ENCODE measurements at regions not wholly inside any gene's neighbourhood (a gene's known extent, or its start where the extent isn't known, plus 50 kb on each side); places are given as distances from the start of the nearest gene placed in this dataset.

DNA sequence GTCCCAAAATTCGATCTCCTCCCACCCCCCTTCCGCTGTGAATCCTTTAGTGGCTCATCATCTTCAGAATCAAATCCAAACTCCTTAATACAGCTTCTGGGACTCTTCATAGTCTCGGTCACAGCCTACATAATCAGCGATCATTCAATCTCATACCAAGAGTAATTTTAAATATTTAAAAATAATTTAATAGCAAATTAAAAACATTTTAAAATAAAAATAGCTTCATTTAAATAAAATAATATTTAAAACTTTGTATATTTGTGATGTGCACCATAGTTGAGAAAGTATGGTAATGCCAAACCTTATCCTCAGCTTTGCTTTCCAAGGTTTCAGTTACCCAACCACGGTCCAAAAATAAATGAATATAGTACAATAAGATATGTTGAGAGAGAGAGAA, 70.0 kb upstream of the NR3C1 start:
- no peak for DNase-seq
- no peak overlapping the region for H3K4ac ChIP-seq (ENCODE audit: low read depth, low read length)
- H2BK5ac ChIP-seq (ENCODE audit: insufficient read length, low read length): no peak overlapping the region
- H4K91ac ChIP-seq (ENCODE audit: insufficient read length, low read depth, low read length): no peak overlapping the region
- no peak overlapping the region for H4K8ac ChIP-seq (replicated peaks; ENCODE audit: insufficient read length, low read depth, low read length)
- no peaks in the 10 kb centered on the region for H3K79me1 ChIP-seq (ENCODE audit: insufficient read depth, low read depth, low read length, poor library complexity, severe bottlenecking)
- no peak overlapping the region for H3K56ac ChIP-seq (ENCODE audit: insufficient read length, low read depth, low read length)
- H2BK12ac ChIP-seq (ENCODE audit: insufficient read length, low read depth, low read length): no peak overlapping the region
- no peaks in the 10 kb centered on the region for H3K9me3 Mint-ChIP-seq
- no peak overlapping the region for H2BK120ac ChIP-seq (ENCODE audit: low read depth, low read length, poor library complexity, severe bottlenecking)
- no peak overlapping the region for H2AK5ac ChIP-seq (ENCODE audit: insufficient read length, low read length)
- H3K36me3 Mint-ChIP-seq (ENCODE audit: insufficient read depth in 1 of 3, low read depth in 3 of 3): no peaks in the 10 kb centered on the region
- no peak overlapping the region for H3K23ac ChIP-seq (ENCODE audit: insufficient read length, low read depth, low read length)
- no peaks in the 10 kb centered on the region for H3K27me3 ChIP-seq (ENCODE audit: insufficient read depth, low read length)
- no peak overlapping the region for H3K4me2 ChIP-seq (ENCODE audit: insufficient read depth, insufficient read length, low read length)
- H3K9ac ChIP-seq (ENCODE audit: extremely low read depth, insufficient read length, low read length): no peak overlapping the region
- no peak overlapping the region for H3T11ph ChIP-seq (ENCODE audit: low read length)
- H3K9me3 ChIP-seq (ENCODE audit: control insufficient read depth, low read depth, low read length): no peaks in the 10 kb centered on the region
- no peaks in the 10 kb centered on the region for H3K4me1 ChIP-seq (ENCODE audit: insufficient read depth, low read length)
- H3K27ac ChIP-seq (ENCODE audit: insufficient read length, low read depth, low read length): no peak overlapping the region
- H3K23me2 ChIP-seq (ENCODE audit: insufficient read length, low read depth, low read length, poor library complexity, severe bottlenecking): no peaks in the 10 kb centered on the region
- no CpG with 5 or more reads among the region's 5 CpGs for WGBS (ENCODE audit: extremely low coverage, insufficient read length, low lambda C conversion rate)
- no peak overlapping the region; a peak in 1 of 7 replicates for H3K27ac Mint-ChIP-seq
- H3K14ac ChIP-seq (ENCODE audit: insufficient read depth, low read length): no peak overlapping the region
- no peak overlapping the region for H2BK15ac ChIP-seq (ENCODE audit: low read depth, low read length)
- no peak overlapping the region for H3K18ac ChIP-seq (ENCODE audit: insufficient read length, low read depth, low read length)
- H3K79me2 ChIP-seq (ENCODE audit: insufficient read depth, low read length): no peaks in the 10 kb centered on the region
- no peak overlapping the region for H4K5ac ChIP-seq (ENCODE audit: insufficient read length, low read depth, low read length)
- no peak overlapping the region for H2BK20ac ChIP-seq (ENCODE audit: low read depth, low read length, poor library complexity, severe bottlenecking)
- no peaks in the 10 kb centered on the region for H3K27me3 Mint-ChIP-seq (ENCODE audit: low read depth)
- H4K20me1 ChIP-seq (ENCODE audit: control insufficient read depth, insufficient read depth, insufficient read length): no peaks in the 10 kb centered on the region
- H3K4me3 Mint-ChIP-seq: no peak overlapping the region
- TF ChIP-seq, protein P1, sequence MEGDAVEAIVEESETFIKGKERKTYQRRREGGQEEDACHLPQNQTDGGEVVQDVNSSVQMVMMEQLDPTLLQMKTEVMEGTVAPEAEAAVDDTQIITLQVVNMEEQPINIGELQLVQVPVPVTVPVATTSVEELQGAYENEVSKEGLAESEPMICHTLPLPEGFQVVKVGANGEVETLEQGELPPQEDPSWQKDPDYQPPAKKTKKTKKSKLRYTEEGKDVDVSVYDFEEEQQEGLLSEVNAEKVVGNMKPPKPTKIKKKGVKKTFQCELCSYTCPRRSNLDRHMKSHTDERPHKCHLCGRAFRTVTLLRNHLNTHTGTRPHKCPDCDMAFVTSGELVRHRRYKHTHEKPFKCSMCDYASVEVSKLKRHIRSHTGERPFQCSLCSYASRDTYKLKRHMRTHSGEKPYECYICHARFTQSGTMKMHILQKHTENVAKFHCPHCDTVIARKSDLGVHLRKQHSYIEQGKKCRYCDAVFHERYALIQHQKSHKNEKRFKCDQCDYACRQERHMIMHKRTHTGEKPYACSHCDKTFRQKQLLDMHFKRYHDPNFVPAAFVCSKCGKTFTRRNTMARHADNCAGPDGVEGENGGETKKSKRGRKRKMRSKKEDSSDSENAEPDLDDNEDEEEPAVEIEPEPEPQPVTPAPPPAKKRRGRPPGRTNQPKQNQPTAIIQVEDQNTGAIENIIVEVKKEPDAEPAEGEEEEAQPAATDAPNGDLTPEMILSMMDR (conservative IDR thresholded peaks at IDR 0.05): no peak
- no peaks in the 10 kb centered on the region for H3K4me1 Mint-ChIP-seq
- no peak overlapping the region for H2AFZ ChIP-seq (ENCODE audit: low read length)

Measured in H9 (cell line).